Stimulated activated CD8-positive, alpha-beta memory T cell treated with anti-CD3 and anti-CD28 coated beads, Interleukin-7, amount 100 ng/mL, for 48 hours (primary cell): ENCODE measurements at regions not wholly inside any gene's neighbourhood (a gene's known extent, or its start where the extent isn't known, plus 50 kb on each side); places are given as distances from the start of the nearest gene placed in this dataset.

Experiments
- DNase-seq, 2 donors: peaks; one replicate each; pipeline ENCODE4 v3.0.0-alpha.2; 2020; ENCODE audit warnings: low read depth in 1 of 2; ENCODE audit errors: extremely low read depth in 1 of 2

DNA sequence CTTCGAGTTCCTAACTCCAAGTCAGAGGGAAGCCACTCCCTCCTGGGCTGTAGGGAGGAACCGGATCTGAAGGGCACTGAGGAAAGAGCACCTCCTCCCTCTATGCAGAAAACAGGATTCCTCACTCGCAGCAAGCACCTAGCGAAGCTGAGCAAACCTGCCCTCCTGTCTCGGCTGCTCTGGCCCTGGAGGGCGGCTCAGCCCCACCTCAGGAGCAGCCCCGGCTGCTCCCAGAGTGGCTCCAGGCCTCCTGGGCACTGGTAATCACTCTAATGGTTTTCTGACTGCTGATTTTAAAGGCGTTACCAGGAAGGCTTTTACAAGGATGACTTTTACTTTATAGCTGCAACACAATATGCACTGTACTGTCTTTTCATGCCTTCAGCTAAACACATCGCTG is 312.5 kb downstream of the TEX29 start:
- no peak for DNase-seq

DNA sequence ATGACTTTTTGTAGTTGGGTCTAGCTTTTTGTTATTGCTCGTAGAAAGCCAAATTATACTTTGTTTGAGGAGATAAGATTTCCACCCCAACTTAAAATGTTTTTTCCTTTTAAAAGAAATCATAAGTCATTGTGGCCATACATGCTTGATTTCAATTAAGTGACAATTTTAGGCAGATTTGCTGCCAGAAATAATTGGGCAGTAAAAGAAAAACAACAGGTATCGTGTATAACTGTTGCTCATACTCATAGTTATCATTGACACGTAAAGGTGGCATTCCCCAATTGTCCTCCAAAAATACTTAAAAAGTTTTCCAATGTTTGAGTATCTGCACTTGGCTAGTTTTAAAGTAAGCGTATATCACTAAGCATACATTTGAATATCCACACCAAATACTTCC is 313.0 kb downstream of the TEX29 start:
- no peak for DNase-seq

DNA sequence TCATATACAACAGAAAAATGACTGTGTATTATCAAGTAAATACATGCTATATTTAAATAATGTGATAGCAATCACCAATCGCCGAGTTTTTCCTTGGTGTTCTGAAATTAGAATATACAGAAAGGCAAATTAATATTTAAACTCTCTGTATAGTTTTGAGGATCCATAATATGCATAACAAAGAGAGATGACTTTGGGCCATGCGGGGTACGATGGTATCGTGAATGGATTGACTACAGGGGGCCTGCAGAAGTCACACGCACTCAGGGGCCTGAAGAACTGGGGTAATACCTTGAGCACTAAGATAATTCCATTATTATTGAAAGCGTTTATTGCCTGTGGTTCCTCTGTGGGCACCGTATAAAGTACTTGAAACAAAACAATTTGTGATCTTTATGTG is 314.0 kb downstream of the TEX29 start:
- DNase-seq, result no peak

DNA sequence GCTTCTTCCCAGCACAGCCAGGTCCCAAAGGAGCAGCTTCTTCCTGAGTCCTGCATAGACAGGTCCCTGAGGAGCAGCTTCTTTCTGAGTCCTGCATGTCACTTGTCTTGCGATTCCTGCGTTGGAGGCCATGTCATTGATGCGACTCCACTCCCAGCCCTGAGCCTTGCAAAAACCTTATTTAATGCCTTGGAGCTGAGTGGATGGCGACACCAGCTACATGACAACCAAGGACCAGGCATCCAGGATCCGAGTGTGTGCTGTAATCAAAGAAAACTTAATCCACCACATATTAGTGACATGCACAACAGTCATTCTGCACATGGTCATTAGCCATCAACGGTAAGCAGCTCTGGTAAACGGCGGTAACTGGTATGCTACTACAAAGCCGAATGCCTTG is 315.8 kb downstream of the TEX29 start:
- DNase-seq, result no peak

DNA sequence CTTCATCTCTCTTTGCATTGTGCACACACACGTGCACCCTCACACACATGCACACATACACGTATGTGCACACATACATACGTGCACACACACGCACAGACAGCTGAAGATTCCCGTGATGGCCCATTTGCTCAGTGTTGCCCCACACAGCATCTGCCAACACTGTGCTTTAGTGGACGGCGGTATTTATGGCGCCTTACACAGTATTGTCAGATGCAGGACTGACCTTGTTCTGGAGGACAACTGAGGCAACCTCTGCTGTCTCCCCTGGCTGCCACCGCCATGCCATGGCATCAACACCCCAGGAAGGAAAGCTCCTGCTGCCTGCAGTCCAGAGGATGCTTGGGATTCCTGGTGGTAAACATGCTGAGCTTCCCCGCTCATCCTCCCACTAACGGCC is 316.4 kb downstream of the TEX29 start:
- no peak for DNase-seq

DNA sequence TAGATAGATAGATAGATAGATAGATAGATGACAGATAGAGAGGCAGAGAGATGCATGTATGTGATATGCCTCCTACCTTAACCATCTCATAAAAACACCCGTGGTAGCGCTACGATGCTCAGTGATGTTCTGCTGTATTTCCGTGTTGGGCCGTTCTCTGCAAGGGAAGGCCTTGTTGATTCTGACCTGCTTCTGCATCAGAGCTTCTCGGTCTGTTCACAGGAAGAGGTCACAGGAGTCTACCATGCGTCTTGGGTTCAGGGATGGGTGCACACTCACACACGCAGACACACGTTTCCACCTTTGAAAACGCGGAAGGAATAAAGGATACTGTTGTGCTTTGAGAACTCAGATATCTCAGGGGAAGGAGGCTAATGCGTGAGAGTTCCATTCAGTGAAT is 316.9 kb downstream of the TEX29 start:
- DNase-seq, result no peak

DNA sequence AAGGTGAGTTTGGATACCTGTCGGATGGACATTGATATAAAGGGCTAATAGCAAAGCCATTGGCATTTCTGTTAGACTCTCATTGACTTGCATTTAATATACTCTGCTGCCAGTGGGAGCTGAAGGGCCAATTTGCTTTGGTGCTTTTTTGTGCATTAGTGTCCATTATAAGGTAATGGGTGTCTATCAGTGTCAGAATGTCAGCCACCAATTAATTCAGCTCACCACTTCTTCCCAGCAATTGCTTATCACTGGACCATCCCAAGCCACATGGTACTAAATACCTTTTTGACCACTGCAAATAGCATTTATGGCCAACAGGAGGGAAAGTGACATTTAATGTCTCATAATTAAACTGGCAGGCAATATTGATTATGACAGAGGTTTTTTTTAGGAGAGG is 317.8 kb downstream of the TEX29 start:
- no peak for DNase-seq

DNA sequence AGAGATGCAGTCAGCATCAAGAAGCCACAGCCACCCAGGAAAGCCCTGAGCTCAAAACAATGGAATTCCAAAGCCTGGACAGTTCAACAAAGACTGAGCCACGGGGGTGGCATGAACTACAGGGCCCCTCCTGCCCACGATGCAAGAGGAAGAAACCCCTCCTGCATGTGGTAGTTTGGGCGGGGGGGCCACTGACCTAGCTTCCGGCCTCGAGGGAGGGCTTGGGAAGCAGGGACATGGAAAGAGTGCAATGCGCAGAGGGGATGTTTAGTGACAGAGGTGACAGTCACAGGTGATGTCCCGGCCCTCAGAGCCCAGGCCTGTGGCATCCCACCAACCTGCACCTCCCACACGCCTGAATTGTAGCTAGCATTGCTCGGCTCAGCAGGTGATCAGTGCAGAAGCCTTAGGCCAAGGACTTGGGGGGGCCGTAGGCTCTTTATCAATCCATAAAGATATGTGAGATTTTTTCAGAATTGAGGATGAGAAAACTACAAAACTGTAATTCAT is 318.8 kb downstream of the TEX29 start:
- DNase-seq, result no peak

DNA sequence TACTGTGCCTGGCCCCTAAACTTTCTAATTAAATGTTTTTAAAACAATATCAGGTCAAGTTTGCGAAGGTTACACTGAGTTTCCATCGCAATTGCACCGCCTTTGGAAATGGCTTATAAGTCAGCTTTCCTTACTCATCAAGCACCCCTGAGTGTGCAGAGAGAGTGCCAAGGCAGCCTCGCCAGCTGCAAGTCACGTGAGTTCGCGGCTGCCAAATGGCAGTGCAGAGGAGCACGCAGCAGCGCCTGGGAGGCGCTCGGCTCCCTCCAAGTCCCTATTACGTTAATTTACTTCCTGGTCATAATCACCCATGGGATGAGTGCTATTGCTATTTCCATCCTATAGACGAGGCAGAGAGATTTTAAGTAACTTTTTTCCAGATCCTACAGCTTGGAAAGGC is 319.6 kb downstream of the TEX29 start:
- no peak for DNase-seq

DNA sequence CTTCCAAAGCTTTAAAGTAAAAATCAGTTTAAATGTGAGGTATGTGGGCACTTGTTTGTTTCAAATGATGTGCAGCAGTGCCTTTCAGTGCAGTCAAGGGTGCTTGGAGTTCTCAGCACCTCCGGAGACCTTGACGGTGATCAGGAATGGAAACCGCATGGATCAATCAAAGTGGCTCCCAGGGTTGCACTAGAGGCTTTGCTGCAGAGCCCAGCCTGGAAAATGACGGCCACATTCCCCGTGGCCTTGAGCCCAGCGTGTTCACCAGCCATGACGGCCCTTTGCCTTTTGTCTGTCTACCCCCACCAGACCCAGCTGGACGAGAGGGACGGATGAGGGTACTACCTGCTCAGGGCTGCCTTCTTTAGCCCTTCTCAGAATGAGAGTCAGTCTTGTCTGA is 320.0 kb downstream of the TEX29 start:
- DNase-seq, result no peak

DNA sequence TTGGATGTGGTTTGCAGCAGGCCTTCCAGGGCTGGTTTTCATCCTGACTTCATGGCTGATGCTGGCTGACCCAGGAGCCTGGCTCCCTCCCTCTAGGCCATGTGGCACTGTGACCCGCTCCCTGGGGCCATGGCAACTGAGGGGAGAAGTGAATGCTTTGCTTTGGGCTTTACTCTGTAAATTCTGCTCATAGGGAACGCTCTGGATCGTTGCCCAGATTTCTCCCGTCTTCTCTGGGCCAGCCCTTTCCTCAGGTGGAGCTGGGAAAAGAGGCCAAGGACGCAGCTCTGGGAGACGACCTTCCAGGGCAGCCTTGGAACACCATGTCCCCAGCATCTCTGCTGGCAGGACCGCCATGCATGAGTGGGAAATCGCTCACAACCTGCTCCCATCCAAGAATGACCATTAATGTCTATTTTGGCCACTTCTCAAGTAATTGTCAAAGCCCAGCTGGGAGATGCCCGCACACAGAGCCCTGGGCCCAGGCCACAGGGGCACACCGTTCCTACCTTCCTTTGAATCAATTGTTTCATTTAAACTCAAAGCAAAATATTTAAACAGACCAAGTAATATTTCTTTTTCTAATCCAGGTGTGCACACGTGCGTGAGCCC is 321.8 kb downstream of the TEX29 start:
- DNase-seq, result no peak

DNA sequence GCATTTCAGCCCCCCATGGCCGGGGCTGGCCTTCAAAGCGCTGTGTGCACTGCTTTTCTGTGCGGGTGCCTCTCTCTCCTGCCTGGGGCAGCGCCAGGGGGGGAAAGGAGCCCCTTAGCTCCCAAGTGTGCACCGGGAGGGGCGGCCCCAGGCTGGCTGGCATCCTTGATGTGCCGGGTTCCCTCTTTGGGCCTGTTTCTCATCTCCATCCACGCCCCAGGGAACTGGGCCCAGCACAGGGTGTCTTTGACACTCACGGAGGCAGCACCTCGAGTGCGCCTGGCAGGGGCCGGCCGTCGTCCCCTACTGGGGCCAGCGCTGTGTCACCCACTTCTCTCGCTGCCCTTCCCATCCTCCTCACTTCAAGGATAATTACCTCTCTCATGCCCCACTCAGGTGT is 324.3 kb downstream of the TEX29 start:
- no peak for DNase-seq

DNA sequence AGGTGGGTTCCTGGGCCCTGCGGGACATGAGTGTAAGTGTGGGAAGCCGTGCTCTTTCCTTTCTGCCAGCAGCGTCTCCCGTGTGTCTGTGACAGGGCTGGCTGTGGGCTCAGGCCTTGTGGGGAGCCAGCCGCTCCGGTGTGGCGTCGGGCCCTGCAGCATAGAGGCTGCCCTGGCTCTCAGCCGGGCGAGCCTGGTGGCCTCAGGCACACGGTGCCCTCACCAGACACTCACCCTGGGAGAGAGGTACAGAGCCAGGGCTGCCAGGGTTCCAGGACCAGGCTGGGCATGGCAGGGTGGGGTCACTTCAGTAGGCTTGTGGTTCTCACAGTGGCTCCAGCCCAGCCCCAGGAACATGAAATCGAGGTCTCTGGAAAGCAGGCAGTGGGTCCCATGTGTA is 324.8 kb downstream of the TEX29 start:
- DNase-seq, result no peak

DNA sequence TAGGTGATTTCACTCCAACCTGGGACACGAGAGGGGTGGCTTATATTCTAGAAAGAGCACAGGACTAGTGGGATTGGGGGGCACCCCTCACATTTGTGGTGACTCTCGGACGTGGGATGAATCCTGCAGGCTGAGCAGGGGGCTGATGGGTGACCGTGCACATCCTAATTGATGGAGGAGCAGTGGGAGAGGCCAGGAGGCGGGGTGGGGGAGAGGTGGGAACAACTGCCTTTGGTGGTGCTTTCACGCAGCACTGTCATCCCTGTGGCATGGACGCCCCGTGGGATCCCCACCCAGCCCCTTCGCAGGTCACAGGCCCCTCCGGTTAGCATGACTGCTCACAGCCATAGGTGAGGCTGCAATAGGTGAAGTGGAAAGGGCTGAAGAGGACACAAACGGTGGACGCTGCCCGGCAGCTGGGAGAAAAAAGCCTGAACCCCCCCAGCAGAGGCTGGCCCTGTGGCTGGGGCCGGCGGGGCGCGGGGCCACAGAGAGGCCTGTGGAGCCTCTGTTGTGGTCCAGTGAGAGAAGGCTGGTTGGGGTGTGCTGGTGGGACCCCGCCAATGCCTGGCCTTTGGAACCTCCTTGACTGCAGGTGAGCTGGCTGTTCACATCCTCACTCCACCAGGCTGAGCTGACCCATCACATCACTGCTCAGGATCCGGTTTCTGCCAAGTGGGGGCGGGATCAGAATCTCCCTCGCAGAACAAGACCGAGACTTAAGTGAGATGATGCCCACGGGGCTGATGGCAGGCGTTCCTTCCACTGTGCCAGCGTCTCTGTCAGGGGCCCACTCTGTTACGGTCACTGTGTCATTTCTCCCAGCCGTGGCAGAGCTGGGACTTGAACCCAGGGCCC is 325.4 kb downstream of the TEX29 start:
- DNase-seq, result no peak

DNA sequence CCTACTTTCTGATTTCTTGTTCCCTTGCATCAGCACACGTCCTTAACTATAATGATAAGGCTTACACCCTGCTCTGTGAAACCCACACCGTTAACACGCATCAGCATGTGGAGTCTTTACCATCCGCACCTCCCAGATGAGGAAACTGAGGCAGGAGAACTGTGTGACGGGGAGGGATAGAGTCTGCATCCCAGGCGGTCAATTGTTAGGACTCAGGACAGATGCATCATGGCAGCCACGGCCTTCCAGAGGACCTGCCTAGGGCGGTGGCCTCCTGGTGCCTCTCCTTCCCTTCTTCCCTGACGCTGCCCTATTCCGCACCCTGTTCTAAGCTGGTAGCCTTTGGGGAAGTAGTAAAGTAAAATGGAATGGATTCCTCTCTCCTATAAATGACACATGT is 326.0 kb downstream of the TEX29 start:
- DNase-seq, result no peak

DNA sequence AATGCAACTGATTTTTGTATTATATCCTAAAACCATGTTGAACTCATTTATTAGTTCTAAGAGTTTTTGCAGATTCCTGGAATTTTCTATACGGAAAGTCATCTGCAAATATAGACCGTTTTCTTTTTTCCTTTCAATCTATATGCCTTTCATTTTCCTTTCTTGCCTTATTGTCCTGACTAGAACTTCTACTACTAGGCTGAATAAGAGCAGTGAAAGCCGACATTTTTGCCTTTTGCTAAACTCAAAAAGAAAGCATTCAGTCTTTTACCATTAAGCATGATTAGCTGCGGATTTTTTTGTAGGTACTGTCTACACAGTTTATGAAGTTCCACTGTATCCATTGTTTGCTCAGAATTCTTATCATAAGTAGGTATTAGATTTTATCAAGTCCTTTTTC is 328.4 kb downstream of the TEX29 start:
- DNase-seq, result no peak

DNA sequence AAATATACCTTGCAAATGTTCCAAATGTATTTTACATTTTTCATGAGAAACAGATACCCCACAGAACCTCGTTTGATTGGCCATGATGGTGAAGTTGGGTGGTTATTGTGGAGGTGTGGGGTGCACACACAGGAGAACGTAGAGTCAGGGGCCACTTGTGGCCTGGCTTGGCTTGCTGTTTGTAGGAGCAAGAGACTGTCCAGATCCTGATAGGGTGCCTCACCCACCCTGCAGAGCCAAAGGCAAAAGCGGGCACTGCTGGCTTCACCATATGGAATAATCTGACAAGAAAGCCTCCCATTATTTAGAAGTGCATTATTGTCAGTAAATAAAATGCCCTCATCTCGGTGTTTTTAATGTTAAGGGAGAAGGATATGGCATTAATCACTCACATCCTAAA is 330.2 kb downstream of the TEX29 start:
- DNase-seq, result no peak

DNA sequence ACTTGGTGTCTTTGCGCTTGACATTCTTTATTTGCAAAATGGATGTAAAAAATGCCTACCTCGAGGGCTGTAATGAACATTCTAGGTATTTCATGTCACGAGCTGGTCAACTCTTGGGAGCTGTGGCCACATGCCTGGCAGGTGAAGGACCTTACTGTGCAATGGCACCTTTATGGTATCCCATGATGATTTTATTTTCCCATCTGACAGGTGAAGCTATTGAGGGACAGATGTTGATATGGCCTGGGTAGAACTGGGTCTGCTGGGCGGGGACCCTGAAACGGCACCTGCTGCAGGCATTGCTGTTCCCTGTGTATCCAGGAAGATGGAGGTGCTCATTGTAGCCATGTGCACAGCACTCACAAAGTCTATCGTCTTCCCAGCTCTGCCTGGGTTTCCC is 332.2 kb downstream of the TEX29 start:
- DNase-seq, result no peak

DNA sequence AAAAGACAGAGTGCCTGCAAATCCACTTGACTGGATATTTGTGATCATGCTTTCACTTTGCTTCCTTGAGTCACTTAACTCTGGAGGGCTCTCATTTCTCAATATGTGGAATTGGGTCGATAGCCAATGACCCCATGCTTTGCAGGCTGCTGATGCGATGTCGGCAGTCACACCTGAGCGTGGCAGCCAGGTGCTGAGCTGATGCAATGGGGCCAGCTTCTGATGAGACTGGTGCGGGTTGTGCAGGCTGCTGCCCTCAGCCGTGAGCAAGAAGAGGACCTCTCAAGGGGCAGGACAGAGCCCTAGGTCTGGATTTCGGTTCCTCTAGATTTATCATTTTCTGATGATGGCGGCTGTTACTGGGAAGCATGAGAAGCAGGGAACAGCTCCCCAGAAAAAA is 334.1 kb downstream of the TEX29 start:
- DNase-seq, result no peak

DNA sequence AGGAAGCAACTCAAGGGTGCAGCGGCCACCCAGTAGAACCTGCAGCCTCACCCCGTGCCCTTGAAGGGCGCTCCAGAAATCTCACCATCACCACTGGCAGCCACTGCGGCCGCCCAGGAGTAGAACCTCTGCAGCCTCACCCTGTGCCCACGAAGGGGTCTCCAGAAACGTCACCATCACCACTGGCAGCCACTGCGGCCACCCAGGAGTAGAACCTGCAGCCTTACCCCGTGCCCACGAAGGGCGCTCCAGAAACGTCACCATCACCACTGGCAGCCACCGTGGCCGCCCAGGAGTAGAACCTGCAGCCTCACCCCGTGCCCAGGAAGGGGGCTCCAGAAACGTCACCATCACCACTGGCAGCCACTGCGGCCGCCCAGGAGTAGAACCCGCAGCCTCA is 336.0 kb downstream of the TEX29 start:
- no peak for DNase-seq

DNA sequence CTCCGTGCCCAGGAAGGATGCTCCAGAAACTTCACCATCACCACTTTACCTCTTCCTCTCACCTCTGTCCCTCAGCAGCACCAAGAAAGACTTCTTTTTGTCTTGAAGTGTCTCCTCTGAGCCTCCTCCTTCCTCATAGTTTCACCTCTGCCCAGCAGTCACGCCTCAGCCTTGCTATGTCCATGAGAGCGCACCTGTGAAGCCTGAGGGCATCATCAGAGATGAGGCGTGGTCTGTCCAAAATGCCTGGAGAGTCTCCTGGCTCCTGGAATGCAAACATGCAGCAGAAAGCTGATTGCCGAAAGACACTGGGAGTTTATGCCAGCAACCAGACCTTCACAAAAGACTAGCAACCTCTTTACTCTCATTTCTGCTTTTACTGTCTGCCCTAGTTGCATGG is 336.6 kb downstream of the TEX29 start:
- DNase-seq, result no peak
